ENCODE measurements at regions not wholly inside any gene's neighbourhood (a gene's known extent, or its start where the extent isn't known, plus 50 kb on each side); places are given as distances from the start of the nearest gene placed in this dataset.

GRCh38 chr17:77645072-77646045, 313.1 kb upstream of the TNRC6C start:
- no peak for FAIRE-seq
- DNase-seq (ENCODE audit: insufficient read length, low spot score) = no peak
- no peak for TF ChIP-seq PAX5 (IDR thresholded peaks at IDR 0.05; ENCODE audit: insufficient read depth, low read length, severe bottlenecking)
- no peak for TF ChIP-seq POLR2A (IDR thresholded peaks at IDR 0.05; ENCODE audit: low read depth, low read length)
- no peak for TF ChIP-seq TAF1 (IDR thresholded peaks at IDR 0.05; ENCODE audit: low read depth, low read length)
- no peak for TF ChIP-seq SPI1 (IDR thresholded peaks at IDR 0.05; ENCODE audit: low read depth, low read length)
- TF ChIP-seq POU2F2 (IDR thresholded peaks at IDR 0.05; ENCODE audit: low read depth, low read length) = no peak
- TF ChIP-seq POLR2AphosphoS5 (IDR thresholded peaks at IDR 0.05; ENCODE audit: low read depth, low read length) = no peak

GRCh38 chr17:77646046-77646430, 312.5 kb upstream of the TNRC6C start:
- FAIRE-seq = no peak
- TF ChIP-seq POLR2A (IDR thresholded peaks at IDR 0.05; ENCODE audit: low read depth, low read length) = no peak
- no peak for TF ChIP-seq POLR2AphosphoS5 (IDR thresholded peaks at IDR 0.05; ENCODE audit: low read depth, low read length)
- TF ChIP-seq SPI1 (IDR thresholded peaks at IDR 0.05; ENCODE audit: low read depth, low read length) = no peak
- no peak for TF ChIP-seq POU2F2 (IDR thresholded peaks at IDR 0.05; ENCODE audit: low read depth, low read length)
- no peak for TF ChIP-seq TAF1 (IDR thresholded peaks at IDR 0.05; ENCODE audit: low read depth, low read length)
- TF ChIP-seq PAX5 (IDR thresholded peaks at IDR 0.05; ENCODE audit: insufficient read depth, low read length, severe bottlenecking) = no peak
- no peak for DNase-seq (ENCODE audit: insufficient read length, low spot score)

- DNase-seq (ENCODE audit: insufficient read length, low spot score) = no peak
- no peak for FAIRE-seq
- no peak for TF ChIP-seq PAX5 (IDR thresholded peaks at IDR 0.05; ENCODE audit: insufficient read depth, low read length, severe bottlenecking)
- no peak for TF ChIP-seq POU2F2 (IDR thresholded peaks at IDR 0.05; ENCODE audit: low read depth, low read length)
- TF ChIP-seq TAF1 (IDR thresholded peaks at IDR 0.05; ENCODE audit: low read depth, low read length) = no peak
- TF ChIP-seq SPI1 (IDR thresholded peaks at IDR 0.05; ENCODE audit: low read depth, low read length) = no peak
- TF ChIP-seq POLR2A (IDR thresholded peaks at IDR 0.05; ENCODE audit: low read depth, low read length) = no peak
- no peak for TF ChIP-seq POLR2AphosphoS5 (IDR thresholded peaks at IDR 0.05; ENCODE audit: low read depth, low read length)
Observed at GRCh38 chr17:77647531-77647930, 311.0 kb upstream of the TNRC6C start.

- TF ChIP-seq POLR2A (IDR thresholded peaks at IDR 0.05; ENCODE audit: low read depth, low read length) (no peak), POU2F2 (IDR thresholded peaks at IDR 0.05; ENCODE audit: low read depth, low read length) (no peak), PAX5 (IDR thresholded peaks at IDR 0.05; ENCODE audit: insufficient read depth, low read length, severe bottlenecking) (no peak), TAF1 (IDR thresholded peaks at IDR 0.05; ENCODE audit: low read depth, low read length) (no peak), SPI1 (IDR thresholded peaks at IDR 0.05; ENCODE audit: low read depth, low read length) (no peak), POLR2AphosphoS5 (IDR thresholded peaks at IDR 0.05; ENCODE audit: low read depth, low read length) (no peak)
- DNase-seq (ENCODE audit: insufficient read length, low spot score) = no peak
- no peak for FAIRE-seq
Observed at GRCh38 chr17:77649717-77650211, 308.7 kb upstream of the TNRC6C start.

GRCh38 chr17:77651988-77652387, 306.5 kb upstream of the TNRC6C start:
- FAIRE-seq (no peak), DNase-seq (ENCODE audit: insufficient read length, low spot score) (no peak)
- TF ChIP-seq PAX5 (IDR thresholded peaks at IDR 0.05; ENCODE audit: insufficient read depth, low read length, severe bottlenecking) (no peak), TAF1 (IDR thresholded peaks at IDR 0.05; ENCODE audit: low read depth, low read length) (no peak), SPI1 (IDR thresholded peaks at IDR 0.05; ENCODE audit: low read depth, low read length) (no peak), POLR2AphosphoS5 (IDR thresholded peaks at IDR 0.05; ENCODE audit: low read depth, low read length) (no peak), POU2F2 (IDR thresholded peaks at IDR 0.05; ENCODE audit: low read depth, low read length) (no peak), POLR2A (IDR thresholded peaks at IDR 0.05; ENCODE audit: low read depth, low read length) (no peak)

- FAIRE-seq = no peak
- TF ChIP-seq POU2F2 (IDR thresholded peaks at IDR 0.05; ENCODE audit: low read depth, low read length) = no peak
- TF ChIP-seq TAF1 (IDR thresholded peaks at IDR 0.05; ENCODE audit: low read depth, low read length) = no peak
- TF ChIP-seq POLR2AphosphoS5 (IDR thresholded peaks at IDR 0.05; ENCODE audit: low read depth, low read length) = no peak
- no peak for TF ChIP-seq SPI1 (IDR thresholded peaks at IDR 0.05; ENCODE audit: low read depth, low read length)
- TF ChIP-seq PAX5 (IDR thresholded peaks at IDR 0.05; ENCODE audit: insufficient read depth, low read length, severe bottlenecking) = no peak
- TF ChIP-seq POLR2A (IDR thresholded peaks at IDR 0.05; ENCODE audit: low read depth, low read length) = no peak
- DNase-seq (ENCODE audit: insufficient read length, low spot score) = no peak
Observed at GRCh38 chr17:77654296-77654695, 304.2 kb upstream of the TNRC6C start.

- FAIRE-seq (no peak), DNase-seq (ENCODE audit: insufficient read length, low spot score) (no peak)
- TF ChIP-seq POLR2A (IDR thresholded peaks at IDR 0.05; ENCODE audit: low read depth, low read length) (no peak), SPI1 (IDR thresholded peaks at IDR 0.05; ENCODE audit: low read depth, low read length) (no peak), POLR2AphosphoS5 (IDR thresholded peaks at IDR 0.05; ENCODE audit: low read depth, low read length) (no peak), POU2F2 (IDR thresholded peaks at IDR 0.05; ENCODE audit: low read depth, low read length) (no peak), TAF1 (IDR thresholded peaks at IDR 0.05; ENCODE audit: low read depth, low read length) (no peak), PAX5 (IDR thresholded peaks at IDR 0.05; ENCODE audit: insufficient read depth, low read length, severe bottlenecking) (no peak)
Observed at GRCh38 chr17:77654850-77655249, 303.7 kb upstream of the TNRC6C start.

- DNase-seq (ENCODE audit: insufficient read length, low spot score) = no peak
- FAIRE-seq = no peak
- no peak for TF ChIP-seq POLR2AphosphoS5 (IDR thresholded peaks at IDR 0.05; ENCODE audit: low read depth, low read length)
- TF ChIP-seq TAF1 (IDR thresholded peaks at IDR 0.05; ENCODE audit: low read depth, low read length) = no peak
- no peak for TF ChIP-seq POU2F2 (IDR thresholded peaks at IDR 0.05; ENCODE audit: low read depth, low read length)
- no peak for TF ChIP-seq PAX5 (IDR thresholded peaks at IDR 0.05; ENCODE audit: insufficient read depth, low read length, severe bottlenecking)
- no peak for TF ChIP-seq POLR2A (IDR thresholded peaks at IDR 0.05; ENCODE audit: low read depth, low read length)
- no peak for TF ChIP-seq SPI1 (IDR thresholded peaks at IDR 0.05; ENCODE audit: low read depth, low read length)
Observed at GRCh38 chr17:77656054-77656453, 302.4 kb upstream of the TNRC6C start.

- no peak for DNase-seq (ENCODE audit: insufficient read length, low spot score)
- TF ChIP-seq POU2F2 (IDR thresholded peaks at IDR 0.05; ENCODE audit: low read depth, low read length) = no peak
- TF ChIP-seq SPI1 (IDR thresholded peaks at IDR 0.05; ENCODE audit: low read depth, low read length) = no peak
- no peak for TF ChIP-seq POLR2A (IDR thresholded peaks at IDR 0.05; ENCODE audit: low read depth, low read length)
- TF ChIP-seq PAX5 (IDR thresholded peaks at IDR 0.05; ENCODE audit: insufficient read depth, low read length, severe bottlenecking) = no peak
- no peak for TF ChIP-seq POLR2AphosphoS5 (IDR thresholded peaks at IDR 0.05; ENCODE audit: low read depth, low read length)
- TF ChIP-seq TAF1 (IDR thresholded peaks at IDR 0.05; ENCODE audit: low read depth, low read length) = no peak
- FAIRE-seq = no peak
Observed at GRCh38 chr17:77657839-77658238, 300.7 kb upstream of the TNRC6C start.
